Heart right ventricle (tissue), 16 donors: ENCODE measurements at regions not wholly inside any gene's neighbourhood (a gene's known extent, or its start where the extent isn't known, plus 50 kb on each side); places are given as distances from the start of the nearest gene placed in this dataset.

Source experiments
- ATAC-seq, 8 donors: fragments of 200-7000 bp; cut with Tn5 transposase; one replicate each; pipeline ENCODE4 v1.9.1; 2020; ENCODE audit warnings: mild to moderate bottlenecking in 8 of 8, moderate library complexity in 8 of 8, moderate number of reproducible peaks in 1 of 8
- DNase-seq, 2 donors: peaks; one replicate each; pipeline ENCODE4 v3.0.0-alpha.2; 2020
- H3K27ac ChIP-seq, 10 donors: fragments of 200-600 bp; sonication (generic) in 2 of 10; one replicate each; pipeline versions ENCODE4 v1.5.0 to v1.8.0; 2020 to 2022; ENCODE audit warnings: mild to moderate bottlenecking in 3 of 10
- H3K27me3 ChIP-seq, 7 donors: fragments of 200-600 bp; one replicate each; pipeline ENCODE4 v1.8.0; 2021 to 2022; ENCODE audit warnings: mild to moderate bottlenecking in 2 of 7
- H3K36me3 ChIP-seq, 9 donors: fragments of 200-600 bp; sonication (generic) in 1 of 9; one replicate each; pipeline versions ENCODE4 v1.5.0 to v1.8.0; 2020 to 2022; ENCODE audit warnings: mild to moderate bottlenecking in 2 of 9
- H3K4me1 ChIP-seq, 9 donors: fragments of 200-600 bp; sonication (generic) in 1 of 9; one replicate each; pipeline versions ENCODE4 v1.5.0 to v1.8.0; 2020 to 2022; ENCODE audit warnings: mild to moderate bottlenecking in 4 of 9
- H3K4me3 ChIP-seq, 10 donors: fragments of 200-600 bp; sonication (generic) in 2 of 10; one replicate each; pipeline versions ENCODE4 v1.5.0 to v1.8.0; 2020 to 2022; ENCODE audit warnings: mild to moderate bottlenecking in 7 of 10, moderate library complexity in 2 of 10
- H3K9me3 ChIP-seq, 11 donors: fragments of 200-600 bp in 10 of 11; sonication (generic) in 2 of 11; one replicate each; pipeline versions ENCODE4 v1.5.0 to v1.8.0; 2013 to 2022; ENCODE audit warnings: mild to moderate bottlenecking in 2 of 11, control low read depth in 1 of 11, moderate library complexity in 1 of 11
- CTCF ChIP-seq, 9 donors: fragments of 200-600 bp; sonication (generic) in 2 of 9; IDR thresholded peaks; one replicate each; pipeline versions ENCODE4 v1.5.0 to v1.8.0; 2021 to 2022; ENCODE audit warnings: antibody characterized with exemption in 9 of 9, mild to moderate bottlenecking in 5 of 9, moderate library complexity in 1 of 9
- WGBS, 2 donors: extraction: QIAGEN DNeasy Blood & Tissue Kit; methylation state at CpG; one replicate each; pipeline ENCODE4 v1.1.7; 2013; ENCODE audit warnings: inconsistent platforms in 1 of 2; 5-methylcytosine and 5-hydroxymethylcytosine counted together
- intact Hi-C, 10 donors: fragments of 100-400 bp; cut with DNase I; formaldehyde crosslinking; loops; one replicate each; pipeline versions ENCODE4 v1.11.1 to v1.14.2; 2022
- donor health status: Arrhythmogenic right ventricular cardiomyopathy.
- donor health status: ischemic (EF 13 %, LVEDD 7.1; RV severe dilation, severe dysfunction).
- donor health status: healthy with polysubstance abuse.
- donor health status: DM: no; HTN: yes; CAD: no.
- donor health status: DM: no; HTN: no; CAD: no.
- donor health status: ischemic (EF 25% LVEDD 6.9; RV normal size, moderate dysfunction).
- donor health status: ischemic (EF 25% LVEDD 5.7; RV mildly dilated, moderate dysfunction).
- donor health status: healthy.
- donor health status: DM: yes; HTN: yes; CAD: no.
- donor health status: Ischemic cardiomyopathy.
- donor health status: ischemic (EF 35%, LVEDD 5.7; RV mildly dilated, moderate dysfunction).
- donor health status: nonischemic (EF 11% LVEDD 7.7; RV severe dilation, severe dysfunction).
- donor health status: DM: yes; HTN: yes; CAD: no.
- donor health status: PGD.
- donor health status: ischemic (EF 29% LVEDD 5.4; RV normal size, mild dysfunction).
- donor health status: nonischemic (EF 23%, LVEDD 6.1; RV moderate dilation, normal function).

GRCh38 chr1:143699731-143700130 is 272.1 kb downstream of the FAM72C start:
- Histone ChIP-seq H3K4me3 (peak overlapping the region in 2 of 10 donors; percentile 12 to 13), H3K27ac (no peak overlapping the region), H3K36me3 (no peaks in the 10 kb centered on the region), H3K27me3 (peaks cover 12 to 76% (median 69%) of the 10 kb centered on the region in 7 donors), H3K9me3 (no peaks in the 10 kb centered on the region), H3K4me1 (peaks cover 0 to 12% (median 0%) of the 10 kb centered on the region in 9 donors)
- ATAC-seq (no peak), DNase-seq (no peak)
- WGBS, 2 donors = 2 to 3% methylated on average over 20 of the region's 20 CpGs
- intact Hi-C loops = no loop called here
- TF ChIP-seq CTCF (IDR thresholded peaks at IDR 0.05) = no peak

DNA sequence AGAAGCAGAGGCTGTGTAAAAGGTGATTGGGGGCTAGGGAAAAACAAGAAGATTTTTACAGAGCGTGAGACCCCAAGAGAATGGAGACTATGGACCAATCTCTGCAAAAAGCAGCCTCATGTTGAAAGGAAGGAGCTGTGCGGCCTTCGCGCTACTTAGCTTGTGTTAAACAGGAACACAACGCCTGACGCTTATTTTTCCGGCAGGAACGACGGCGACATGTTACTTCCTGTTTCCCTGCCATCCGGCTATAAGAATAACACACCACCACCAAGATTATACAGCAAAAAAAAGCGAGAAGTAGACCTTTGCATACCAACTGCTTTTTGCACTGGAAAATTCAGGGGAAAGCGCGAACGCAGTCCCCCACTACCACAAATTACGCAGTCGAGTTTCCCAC is 272.7 kb downstream of the FAM72C start:
- DNase-seq = no peak
- intact Hi-C loops = no loop called here
- Histone ChIP-seq H3K27ac (no peak overlapping the region), H3K36me3 (no peaks in the 10 kb centered on the region), H3K9me3 (no peaks in the 10 kb centered on the region), H3K4me1 (peaks cover 0 to 12% (median 0%) of the 10 kb centered on the region in 9 donors), H3K27me3 (peaks cover 12 to 77% (median 75%) of the 10 kb centered on the region in 7 donors), H3K4me3 (peak overlapping the region in 3 of 10 donors; percentile 12 to 14 (median 13))
- WGBS, 2 donors = 3 to 6% methylated on average over 17 of the region's 17 CpGs
- ATAC-seq = no peak
- no peak for TF ChIP-seq CTCF (IDR thresholded peaks at IDR 0.05)

- peaks cover 20 to 88% (median 86%) of the 10 kb centered on the region in 7 donors for H3K27me3 ChIP-seq
- no peaks in the 10 kb centered on the region for H3K9me3 ChIP-seq
- H3K36me3 ChIP-seq = no peaks in the 10 kb centered on the region
- ATAC-seq = no peak
- H3K4me3 ChIP-seq = no peak overlapping the region
- intact Hi-C loops = no loop called here
- peak; percentile 5 to 13 for DNase-seq
- WGBS, 2 donors = 3% methylated on average over 21 of the region's 21 CpGs
- TF ChIP-seq CTCF (IDR thresholded peaks at IDR 0.05) = peak in 5 of 9 donors; percentile 29 to 63 (median 45)
- peaks cover 0 to 12% (median 0%) of the 10 kb centered on the region in 9 donors for H3K4me1 ChIP-seq
- no peak overlapping the region for H3K27ac ChIP-seq
These were observed 273.8 kb downstream of the FAM72C start for GRCh38 chr1:143698016-143698415.

- Histone ChIP-seq H3K4me1 (peaks cover 0 to 9% (median 0%) of the 10 kb centered on the region in 9 donors), H3K27ac (no peak overlapping the region), H3K9me3 (no peaks in the 10 kb centered on the region), H3K4me3 (no peak overlapping the region), H3K36me3 (no peaks in the 10 kb centered on the region), H3K27me3 (peaks cover 20 to 100% (median 95%) of the 10 kb centered on the region in 7 donors)
- 58 to 76% methylated on average over 3 of the region's 3 CpGs for WGBS, 2 donors
- TF ChIP-seq CTCF (IDR thresholded peaks at IDR 0.05) = no peak
- intact Hi-C loops = no loop called here
- ATAC-seq (no peak), DNase-seq (no peak)
These were observed 277.7 kb downstream of the FAM72C start for GRCh38 chr1:143694085-143694484.
